Prostate gland (tissue), 2 donors: ENCODE measurements at regions not wholly inside any gene's neighbourhood (a gene's known extent, or its start where the extent isn't known, plus 50 kb on each side); places are given as distances from the start of the nearest gene placed in this dataset.

Experiments
- DNase-seq: peaks from one replicate; pipeline ENCODE4 v3.0.0-alpha.2; 2019; ENCODE audit warnings: low spot score
- H3K27ac ChIP-seq, 2 donors: fragments of 200-600 bp; sonication (generic); 2 replicates each; pipeline ENCODE4 v1.5.1; 2017 to 2019
- H3K27me3 ChIP-seq: fragments of 200-600 bp; sonication (generic); replicated peaks from 2 replicates; pipeline ENCODE4 v1.5.1; 2019; ENCODE audit not compliant: insufficient read depth
- H3K36me3 ChIP-seq, 2 donors: fragments of 200-600 bp; sonication (generic); 1 replicate in 1 of 2; 2 replicates in 1 of 2; pipeline versions ENCODE4 v1.5.1 to v1.8.1; 2017 to 2019
- H3K4me1 ChIP-seq: fragments of 200-600 bp; sonication (generic); replicated peaks from 2 replicates; pipeline ENCODE4 v1.5.1; 2019
- H3K4me3 ChIP-seq, 2 donors: fragments of 200-600 bp; sonication (generic); 2 replicates each; pipeline ENCODE4 v1.5.1; 2017 to 2019
- H3K9me3 ChIP-seq: fragments of 200-600 bp; sonication (generic); 2 replicates; pipeline ENCODE4 v1.5.1; 2017
- POLR2A ChIP-seq: fragments of 450-650 bp; IDR thresholded peaks from one replicate; pipeline ENCODE4 v1.6.1; 2016; ENCODE audit warnings: antibody characterized with exemption, mild to moderate bottlenecking
- POLR2AphosphoS5 ChIP-seq: sonication (generic); formaldehyde crosslinking; IDR thresholded peaks from one replicate; pipeline ENCODE4 v1.6.1; 2017; ENCODE audit warnings: antibody characterized with exemption
- WGBS: methylation state at CpG from one replicate; pipeline ENCODE4 v1.1.5; 2018; 5-methylcytosine and 5-hydroxymethylcytosine counted together
- intact Hi-C: fragments of 100-400 bp; cut with DNase I; formaldehyde crosslinking; loops from one replicate; pipeline ENCODE4 v1.14.2; 2022
- TF ChIP-seq, protein P1 (sequence below), 4 experiments: fragments of 200-600 bp in 2 of 4; fragments of 450-650 bp in 2 of 4; sonication (generic) in 2 of 4; IDR thresholded peaks; 1 replicate in 3 of 4; 2 replicates in 1 of 4; pipeline ENCODE4 v1.5.1; 2016 to 2019; ENCODE audit warnings: antibody characterized with exemption in 4 of 4, mild to moderate bottlenecking in 2 of 4, moderate library complexity in 2 of 4

DNA sequence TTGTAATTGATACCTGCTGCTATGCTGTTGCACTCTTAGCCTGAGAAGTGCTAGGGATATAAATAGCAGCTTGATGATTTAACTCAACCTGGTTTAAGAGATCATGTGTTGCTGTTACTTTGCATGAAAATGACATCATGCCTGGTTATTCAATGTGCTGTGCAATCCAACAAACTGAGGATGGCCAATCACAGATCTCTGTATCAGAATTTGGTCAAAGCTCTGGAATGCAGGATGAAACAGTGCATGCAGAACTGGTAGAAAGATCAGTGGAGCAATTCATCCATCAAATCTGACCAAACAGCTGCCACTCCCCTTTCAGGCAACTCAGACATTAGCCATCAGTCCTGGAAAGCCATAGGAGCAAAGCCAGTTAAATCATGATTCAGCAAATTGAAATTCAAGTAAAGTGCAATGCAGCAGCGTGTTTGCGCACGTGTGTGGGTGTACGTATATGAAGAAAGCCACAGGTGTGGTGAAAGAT lies 160.3 kb upstream of the RASGEF1B start:
- H3K36me3 ChIP-seq, result no peaks in the 10 kb centered on the region
- TF ChIP-seq, protein P1, sequence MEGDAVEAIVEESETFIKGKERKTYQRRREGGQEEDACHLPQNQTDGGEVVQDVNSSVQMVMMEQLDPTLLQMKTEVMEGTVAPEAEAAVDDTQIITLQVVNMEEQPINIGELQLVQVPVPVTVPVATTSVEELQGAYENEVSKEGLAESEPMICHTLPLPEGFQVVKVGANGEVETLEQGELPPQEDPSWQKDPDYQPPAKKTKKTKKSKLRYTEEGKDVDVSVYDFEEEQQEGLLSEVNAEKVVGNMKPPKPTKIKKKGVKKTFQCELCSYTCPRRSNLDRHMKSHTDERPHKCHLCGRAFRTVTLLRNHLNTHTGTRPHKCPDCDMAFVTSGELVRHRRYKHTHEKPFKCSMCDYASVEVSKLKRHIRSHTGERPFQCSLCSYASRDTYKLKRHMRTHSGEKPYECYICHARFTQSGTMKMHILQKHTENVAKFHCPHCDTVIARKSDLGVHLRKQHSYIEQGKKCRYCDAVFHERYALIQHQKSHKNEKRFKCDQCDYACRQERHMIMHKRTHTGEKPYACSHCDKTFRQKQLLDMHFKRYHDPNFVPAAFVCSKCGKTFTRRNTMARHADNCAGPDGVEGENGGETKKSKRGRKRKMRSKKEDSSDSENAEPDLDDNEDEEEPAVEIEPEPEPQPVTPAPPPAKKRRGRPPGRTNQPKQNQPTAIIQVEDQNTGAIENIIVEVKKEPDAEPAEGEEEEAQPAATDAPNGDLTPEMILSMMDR (IDR thresholded peaks at IDR 0.05), result no peak
- no peak for TF ChIP-seq POLR2A
- TF ChIP-seq POLR2AphosphoS5, result no peak
- H3K9me3 ChIP-seq, result no peaks in the 10 kb centered on the region
- H3K4me3 ChIP-seq, result no peak overlapping the region
- DNase-seq, result no peak
- H3K27me3 ChIP-seq, result no peaks in the 10 kb centered on the region
- H3K27ac ChIP-seq, result no peak overlapping the region
- 79% methylated on average over 4 of the region's 4 CpGs for WGBS
- intact Hi-C loops, result no loop called here
- H3K4me1 ChIP-seq, result no peaks in the 10 kb centered on the region

DNA sequence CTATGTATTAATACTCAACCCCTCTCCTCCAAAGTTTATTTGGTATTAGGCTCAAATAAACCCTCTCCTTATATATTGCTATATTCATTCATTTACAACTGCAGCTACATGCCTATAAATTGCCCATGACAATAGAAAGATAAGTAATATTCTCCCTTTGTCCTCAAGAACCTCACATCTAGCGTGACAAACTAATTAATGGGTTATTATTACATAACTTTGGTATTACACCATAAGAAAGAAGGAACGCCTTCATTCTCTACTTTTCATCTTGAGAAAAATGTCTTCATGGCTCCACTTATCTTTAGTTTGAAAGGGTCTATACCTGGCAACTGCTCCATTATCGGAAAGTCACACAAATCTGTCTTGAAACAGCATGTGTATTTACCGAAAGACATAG lies 157.7 kb upstream of the RASGEF1B start:
- Histone ChIP-seq H3K9me3 (no peaks in the 10 kb centered on the region), H3K4me3 (no peak overlapping the region), H3K4me1 (no peaks in the 10 kb centered on the region), H3K36me3 (no peaks in the 10 kb centered on the region), H3K27me3 (no peaks in the 10 kb centered on the region), H3K27ac (no peak overlapping the region)
- intact Hi-C loops, result no loop called here
- TF ChIP-seq, protein P1 (IDR thresholded peaks at IDR 0.05), result no peak
- no peak for TF ChIP-seq POLR2A
- no peak for TF ChIP-seq POLR2AphosphoS5
- 73% methylated on average over 4 of the region's 4 CpGs for WGBS
- DNase-seq, result no peak

DNA sequence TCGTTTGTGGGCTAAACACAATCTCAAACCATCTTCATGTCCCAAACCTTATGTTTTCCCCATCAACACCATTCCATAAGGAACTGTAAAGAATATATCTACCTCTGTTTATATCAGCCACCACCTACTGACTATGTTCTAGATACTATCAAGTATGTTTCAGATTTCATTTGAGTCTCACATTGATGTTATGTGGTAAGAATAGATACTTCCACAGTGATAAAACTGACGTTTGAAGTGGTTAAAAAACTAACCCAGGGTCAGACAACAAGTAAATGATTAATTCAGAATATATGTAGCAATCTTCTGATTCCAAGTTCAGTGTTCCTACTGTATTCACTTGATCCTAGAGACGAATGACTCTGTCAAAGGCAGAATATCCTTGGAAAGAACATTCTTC lies 156.8 kb upstream of the RASGEF1B start:
- intact Hi-C loops, result no loop called here
- no peaks in the 10 kb centered on the region for H3K27me3 ChIP-seq
- no peaks in the 10 kb centered on the region for H3K4me1 ChIP-seq
- 56% methylated on average over 3 of the region's 3 CpGs for WGBS
- H3K27ac ChIP-seq, result no peak overlapping the region
- no peak overlapping the region for H3K4me3 ChIP-seq
- H3K36me3 ChIP-seq, result no peaks in the 10 kb centered on the region
- no peak for TF ChIP-seq POLR2A
- TF ChIP-seq POLR2AphosphoS5, result no peak
- TF ChIP-seq, protein P1 (IDR thresholded peaks at IDR 0.05), result no peak
- no peak for DNase-seq
- H3K9me3 ChIP-seq, result no peaks in the 10 kb centered on the region

DNA sequence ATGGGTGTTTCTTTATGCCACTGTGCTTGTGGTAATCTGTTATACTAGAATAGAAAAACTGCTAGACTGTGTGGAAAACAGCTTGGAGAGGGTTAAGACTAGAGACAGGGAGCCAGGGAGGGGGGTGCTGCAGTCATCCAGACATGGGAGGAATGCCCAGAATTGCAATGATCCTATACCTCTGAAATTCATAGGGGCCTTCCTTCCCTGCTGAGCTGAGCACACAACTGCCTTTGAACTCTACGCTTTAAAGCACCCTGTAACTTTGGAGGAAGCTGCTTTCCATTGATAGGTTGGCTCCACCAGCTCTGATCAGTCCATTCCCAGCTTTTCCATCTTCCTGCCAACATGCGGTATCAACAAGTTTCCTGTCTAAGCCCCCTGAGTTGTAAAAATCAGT lies 155.9 kb upstream of the RASGEF1B start:
- 100% methylated on average over 2 of the region's 2 CpGs for WGBS
- DNase-seq, result no peak
- Histone ChIP-seq H3K27me3 (no peaks in the 10 kb centered on the region), H3K9me3 (no peaks in the 10 kb centered on the region), H3K4me3 (no peak overlapping the region), H3K36me3 (no peaks in the 10 kb centered on the region), H3K4me1 (no peaks in the 10 kb centered on the region), H3K27ac (no peak overlapping the region)
- TF ChIP-seq, protein P1 (IDR thresholded peaks at IDR 0.05), result no peak
- TF ChIP-seq POLR2A, result no peak
- TF ChIP-seq POLR2AphosphoS5, result no peak
- intact Hi-C loops, result no loop called here

DNA sequence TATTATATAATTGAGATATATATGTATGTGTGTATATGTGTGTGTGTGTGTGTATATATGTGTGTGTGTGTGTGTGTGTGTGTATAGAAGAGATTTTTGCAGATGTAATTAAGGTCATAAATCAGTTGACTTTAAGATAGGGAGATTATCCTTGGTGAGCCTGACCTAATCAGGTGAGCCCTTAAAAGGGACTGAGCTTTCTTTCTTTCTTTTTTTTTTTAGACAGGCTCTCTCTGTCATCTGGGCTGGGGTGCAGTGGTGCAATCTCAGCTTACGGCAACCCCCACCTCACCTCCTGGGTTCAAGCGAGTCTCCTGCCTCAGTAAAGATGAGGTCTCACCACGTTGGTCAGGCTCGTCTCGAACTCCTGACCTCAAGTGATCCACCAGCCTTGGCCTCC lies 155.1 kb upstream of the RASGEF1B start:
- DNase-seq, result no peak
- TF ChIP-seq, protein P1 (IDR thresholded peaks at IDR 0.05), result no peak
- TF ChIP-seq POLR2AphosphoS5 (no peak), POLR2A (no peak)
- no peaks in the 10 kb centered on the region for H3K9me3 ChIP-seq
- intact Hi-C loops, result no loop called here
- H3K36me3 ChIP-seq, result no peaks in the 10 kb centered on the region
- no peak overlapping the region for H3K27ac ChIP-seq
- no peaks in the 10 kb centered on the region for H3K27me3 ChIP-seq
- whole genome bisulfite sequencing, result 77% methylated on average over 5 of the region's 5 CpGs
- no peaks in the 10 kb centered on the region for H3K4me1 ChIP-seq
- no peak overlapping the region for H3K4me3 ChIP-seq
